IMR-90 (cell line): ENCODE measurements at regions not wholly inside any gene's neighbourhood (a gene's known extent, or its start where the extent isn't known, plus 50 kb on each side); places are given as distances from the start of the nearest gene placed in this dataset.

Experiments used
- ATAC-seq: fragments of 200-7000 bp; cut with Tn5 transposase; 2 replicates; pipeline ENCODE4 v1.9.1; 2020; ENCODE audit warnings: low read depth, mild to moderate bottlenecking, moderate library complexity
- BruUV-seq: library from RNA; stranded (reverse); fragments of 400-500 nt; replicated peaks from 2 replicates; lab custom pipeline; 2021; lab: Mats Ljungman, UMichigan
- CTCF ChIA-PET: fragments of 300-600 bp; formaldehyde crosslinking; extraction: SDS; loops from one replicate; lab custom pipeline; 2021; ENCODE audit warnings: antibody characterized with exemption; lab: Yijun Ruan, JAX
- POLR2A ChIA-PET: fragments of 300-600 bp; sonication (Branson Sonifier 250); formaldehyde crosslinking; loops from one replicate; lab custom pipeline; 2022; ENCODE audit warnings: antibody characterized with exemption; ENCODE audit not compliant: unreplicated experiment; lab: Charles Lee
- DNase-seq: peaks from one replicate; pipeline ENCODE4 v3.0.0; 2013
- H2AFZ ChIP-seq: replicated peaks from 2 replicates; pipeline ENCODE3; 2013; ENCODE audit warnings: low read length, mild to moderate bottlenecking; ENCODE audit not compliant: poor library complexity
- H2AK5ac ChIP-seq: 2 replicates; pipeline ENCODE4 v1.6.1; 2013; ENCODE audit warnings: low read depth, low read length, inconsistent platforms
- H2AK9ac ChIP-seq: replicated peaks from 2 replicates; pipeline ENCODE3; 2013; ENCODE audit warnings: mild to moderate bottlenecking, low read depth, low read length, moderate library complexity; ENCODE audit not compliant: poor library complexity
- H2BK120ac ChIP-seq: 2 replicates; pipeline ENCODE4 v1.6.1; 2013; ENCODE audit warnings: low read depth, low read length, inconsistent platforms
- H2BK15ac ChIP-seq: 3 replicates; pipeline ENCODE4 v1.6.1; 2013; ENCODE audit warnings: low read depth, low read length, inconsistent platforms
- H2BK20ac ChIP-seq: 2 replicates; pipeline ENCODE4 v1.6.1; 2013; ENCODE audit warnings: low read depth, mild to moderate bottlenecking, inconsistent platforms, low read length, moderate library complexity
- H2BK5ac ChIP-seq: 2 replicates; pipeline ENCODE4 v1.6.1; 2013; ENCODE audit warnings: mild to moderate bottlenecking, low read depth, low read length, inconsistent platforms; ENCODE audit not compliant: poor library complexity, severe bottlenecking
- H3K14ac ChIP-seq: replicated peaks from 2 replicates; pipeline ENCODE4 v1.6.1; 2013; ENCODE audit warnings: low read depth, low read length, inconsistent platforms
- H3K18ac ChIP-seq: 2 replicates; pipeline ENCODE4 v1.6.1; 2013; ENCODE audit warnings: low read depth, low read length, control low read depth
- H3K23ac ChIP-seq: 2 replicates; pipeline ENCODE4 v1.6.1; 2013; ENCODE audit warnings: low read depth, low read length, inconsistent platforms
- H3K27ac ChIP-seq: 2 replicates; pipeline ENCODE4 v1.5.1; 2013; ENCODE audit warnings: mild to moderate bottlenecking, control low read depth, low read length; ENCODE audit not compliant: insufficient read depth
- H3K27me3 ChIP-seq: 2 replicates; pipeline ENCODE4 v1.6.1; 2013; ENCODE audit warnings: low read length; ENCODE audit not compliant: control insufficient read depth, insufficient read depth
- H3K36me3 ChIP-seq: 2 replicates; pipeline ENCODE4 v1.6.1; 2013; ENCODE audit warnings: low read length, mixed read lengths; ENCODE audit not compliant: control insufficient read depth, insufficient read depth
- H3K4ac ChIP-seq: 2 replicates; pipeline ENCODE4 v1.6.1; 2013; ENCODE audit warnings: low read depth, low read length, inconsistent platforms
- H3K4me1 ChIP-seq: 2 replicates; pipeline ENCODE4 v1.6.1; 2013; ENCODE audit warnings: low read length, mixed read lengths; ENCODE audit not compliant: control insufficient read depth, insufficient read depth
- H3K4me2 ChIP-seq: 2 replicates; pipeline ENCODE4 v1.6.1; 2013; ENCODE audit warnings: low read depth, mild to moderate bottlenecking, control low read depth, low read length, moderate library complexity
- H3K4me3 ChIP-seq: 2 replicates; pipeline ENCODE4 v1.5.1; 2013; ENCODE audit warnings: low read depth, mild to moderate bottlenecking, control low read depth, low read length, moderate library complexity; ENCODE audit not compliant: insufficient read depth
- H3K56ac ChIP-seq: 2 replicates; pipeline ENCODE4 v1.6.1; 2013; ENCODE audit warnings: low read length, inconsistent platforms; ENCODE audit not compliant: insufficient read depth; ENCODE audit errors: extremely low read depth
- H3K79me1 ChIP-seq, 2 experiments: 2 replicates each; pipeline ENCODE4 v1.6.1; 2013; ENCODE audit warnings: low read length in 2 of 2, inconsistent platforms in 1 of 2, low read depth in 1 of 2
- H3K9ac ChIP-seq: 2 replicates; pipeline ENCODE4 v1.6.1; 2013; ENCODE audit warnings: low read depth, low read length, control low read depth
- H3K9me1 ChIP-seq: 2 replicates; pipeline ENCODE4 v1.6.1; 2013; ENCODE audit warnings: low read length, inconsistent platforms; ENCODE audit not compliant: insufficient read depth
- H3K9me3 ChIP-seq: 2 replicates; pipeline ENCODE4 v1.6.1; 2013; ENCODE audit warnings: low read length; ENCODE audit not compliant: control insufficient read depth, insufficient read depth
- H4K20me1 ChIP-seq: 2 replicates; pipeline ENCODE4 v1.6.1; 2013; ENCODE audit warnings: low read length, inconsistent platforms; ENCODE audit not compliant: insufficient read depth
- H4K5ac ChIP-seq: 2 replicates; pipeline ENCODE4 v1.6.1; 2013; ENCODE audit warnings: mild to moderate bottlenecking, low read depth, low read length, control low read depth
- H4K8ac ChIP-seq, 2 experiments: 2 replicates each; pipeline ENCODE4 v1.6.1; 2013; ENCODE audit warnings: low read depth in 2 of 2, low read length in 2 of 2, control low read depth in 1 of 2, inconsistent platforms in 1 of 2
- H4K91ac ChIP-seq: 2 replicates; pipeline ENCODE4 v1.6.1; 2013; ENCODE audit warnings: low read depth, low read length, inconsistent platforms; ENCODE audit not compliant: insufficient read depth
- CEBPB ChIP-seq: IDR thresholded peaks from 2 replicates; pipeline ENCODE4 v1.6.1; 2012; ENCODE audit warnings: low read depth, low read length, improper control_type of control experiment
- ELK1 ChIP-seq: fragments of 150-350 bp; IDR thresholded peaks from 2 replicates; pipeline ENCODE4 v1.6.1; 2016; ENCODE audit warnings: low read depth, mild to moderate bottlenecking, low read length, moderate library complexity, borderline replicate concordance
- MAFK ChIP-seq: IDR thresholded peaks from 2 replicates; pipeline ENCODE4 v1.6.1; 2012; ENCODE audit warnings: low read depth, low read length, improper control_type of control experiment
- RAD21 ChIP-seq: IDR thresholded peaks from 2 replicates; pipeline ENCODE4 v1.6.1; 2012; ENCODE audit warnings: low read length, improper control_type of control experiment
- dilution Hi-C: fragments of 300-500 bp; cut with HindIII; formaldehyde crosslinking; loops from one replicate; pipeline ENCODE4 v1.14.3; 2018; ENCODE audit warnings: low sequenced_read_pairs; ENCODE audit not compliant: unreplicated experiment
- in situ Hi-C: fragments of 300-500 bp; cut with MboI; formaldehyde crosslinking; loops from 3 replicates; pipeline ENCODE4 v1.14.3; 2019; ENCODE audit warnings: low sequenced_read_pairs, inconsistent platforms, mixed read lengths
- intact Hi-C: fragments of 100-400 bp; cut with micrococcal nuclease; formaldehyde crosslinking; loops from 2 replicates; pipeline ENCODE4 v1.10.0; 2022

GRCh38 chr4:127545271-127545670 lies 87.5 kb upstream of the INTU start:
- Histone ChIP-seq H4K20me1 (no peaks in the 10 kb centered on the region), H3K9ac (no peak overlapping the region), H3K4me3 (no peak overlapping the region), H3K27ac (no peak overlapping the region), H3K79me1 (no peaks in the 10 kb centered on the region), H3K14ac (no peak overlapping the region), H4K8ac (no peak overlapping the region), H3K4ac (no peak overlapping the region), H4K5ac (no peak overlapping the region), H2BK20ac (no peak overlapping the region), H3K23ac (no peak overlapping the region), H2BK5ac (no peak overlapping the region), H2AK5ac (no peak overlapping the region), H3K36me3 (no peaks in the 10 kb centered on the region), H3K56ac (no peak overlapping the region), H3K9me1 (no peaks in the 10 kb centered on the region), H2AFZ (no peak overlapping the region), H2AK9ac (no peak overlapping the region), H3K18ac (no peak overlapping the region), H2BK120ac (no peak overlapping the region), H4K91ac (no peak overlapping the region), H3K9me3 (no peaks in the 10 kb centered on the region), H3K27me3 (no peaks in the 10 kb centered on the region), H3K4me2 (no peak overlapping the region), H3K4me1 (no peaks in the 10 kb centered on the region), H2BK15ac (no peak overlapping the region)
- ATAC-seq = no peak
- BruUV-seq = no TSS peak
- in situ Hi-C loops (no loop called here), intact Hi-C loops (no loop called here), dilution Hi-C loops (no loop called here)
- no peak for DNase-seq
- TF ChIP-seq RAD21 (no peak), ELK1 (no peak), CEBPB (no peak), MAFK (peak; percentile 56; the same call in 1 of the 2 replicates)
- CTCF ChIA-PET = no interaction called here
- POLR2A ChIA-PET = no interaction called here
